Kidney (tissue), 13 donors: ENCODE measurements at regions not wholly inside any gene's neighbourhood (a gene's known extent, or its start where the extent isn't known, plus 50 kb on each side); places are given as distances from the start of the nearest gene placed in this dataset.

ENCODE experiments used
- DNase-seq, 5 donors: peaks; one replicate each; pipeline ENCODE4 v3.0.0-alpha.2; 2013 to 2020
- FAIRE-seq: peaks from 2 replicates; lab custom pipeline; 2012; peaks lifted over from hg19 to GRCh38; lab: Jason Lieb, UNC
- H3K27ac ChIP-seq, 2 donors: one replicate each; pipeline ENCODE4 v1.7.0; 2013; ENCODE audit warnings: low read depth in 2 of 2, low read length in 2 of 2, inconsistent platforms in 1 of 2
- H3K27me3 ChIP-seq: one replicate; pipeline ENCODE4 v1.7.1; 2013; ENCODE audit warnings: low read length, inconsistent platforms; ENCODE audit not compliant: control insufficient read depth, insufficient read depth
- H3K36me3 ChIP-seq, 3 donors: one replicate each; pipeline versions ENCODE4 v1.7.0 to v1.7.1; 2013; ENCODE audit warnings: low read length in 3 of 3, control low read depth in 1 of 3, inconsistent platforms in 1 of 3; ENCODE audit not compliant: insufficient read depth in 3 of 3, control insufficient read depth in 2 of 3
- H3K4me1 ChIP-seq, 3 donors: one replicate each; pipeline versions ENCODE4 v1.7.0 to v1.7.1; 2013; ENCODE audit warnings: low read length in 3 of 3, inconsistent platforms in 1 of 3, low read depth in 1 of 3; ENCODE audit not compliant: control insufficient read depth in 2 of 3, insufficient read depth in 2 of 3
- H3K4me3 ChIP-seq, 3 donors: one replicate each; pipeline versions ENCODE4 v1.7.0 to v1.8.1; 2013; ENCODE audit warnings: low read length in 3 of 3, control low read depth in 1 of 3, inconsistent platforms in 1 of 3
- H3K9ac ChIP-seq, 3 donors: one replicate each; pipeline versions ENCODE4 v1.7.0 to v1.7.1; 2013; ENCODE audit warnings: low read length in 3 of 3, control low read depth in 1 of 3, inconsistent platforms in 1 of 3
- H3K9me3 ChIP-seq, 3 donors: one replicate each; pipeline versions ENCODE4 v1.7.0 to v1.7.1; 2013; ENCODE audit warnings: low read length in 3 of 3, control low read depth in 1 of 3, inconsistent platforms in 1 of 3; ENCODE audit not compliant: control insufficient read depth in 2 of 3, insufficient read depth in 1 of 3
- intact Hi-C: fragments of 100-400 bp; cut with DNase I; formaldehyde crosslinking; loops from one replicate; pipeline ENCODE4 v1.11.1; 2022
- TF ChIP-seq, protein P1 (sequence below): IDR thresholded peaks from 3 replicates; pipeline ENCODE4 v1.5.1; 2012; ENCODE audit warnings: mild to moderate bottlenecking, moderate library complexity, borderline replicate concordance; ENCODE audit not compliant: insufficient read depth; ENCODE audit errors: extremely low read depth
- donor health status: control.
- donor health status: control.
- donor health status: control.
- donor health status: control.
- donor health status: control.
- donor health status: DM: yes; HTN: yes; CAD: no.
- donor health status: Normal renal cell carcinoma (clear cell type).

DNA sequence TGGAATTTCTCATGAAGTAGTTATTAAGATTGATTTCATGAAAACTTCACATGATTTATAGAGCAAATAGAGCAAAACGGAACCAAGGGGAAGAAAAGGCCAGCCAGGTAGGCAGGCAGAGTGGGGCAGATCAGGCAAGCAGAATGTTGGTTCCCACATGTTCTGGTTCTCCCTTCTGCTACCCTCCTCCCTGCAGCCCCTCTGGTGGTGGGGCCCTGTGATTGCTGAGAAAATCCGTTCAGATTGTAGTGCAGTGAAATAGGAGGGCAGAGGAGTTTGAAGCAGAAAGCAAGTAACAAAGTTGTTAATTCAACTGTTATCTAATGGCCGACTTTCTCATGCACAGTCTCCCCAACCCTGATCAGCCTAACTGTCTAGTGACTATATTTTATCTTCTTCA is 185.3 kb downstream of the MID1IP1 start:
- Histone ChIP-seq H3K36me3 (no peaks in the 10 kb centered on the region), H3K4me3 (no peak overlapping the region), H3K9ac (no peak overlapping the region), H3K4me1 (peaks cover 0 to 3% (median 0%) of the 10 kb centered on the region in 3 donors), H3K27ac (no peak overlapping the region), H3K9me3 (no peaks in the 10 kb centered on the region), H3K27me3 (peaks cover 2% of the 10 kb centered on the region)
- no peak for FAIRE-seq
- no peak for DNase-seq
- intact Hi-C loops: no loop called here
- TF ChIP-seq, protein P1, sequence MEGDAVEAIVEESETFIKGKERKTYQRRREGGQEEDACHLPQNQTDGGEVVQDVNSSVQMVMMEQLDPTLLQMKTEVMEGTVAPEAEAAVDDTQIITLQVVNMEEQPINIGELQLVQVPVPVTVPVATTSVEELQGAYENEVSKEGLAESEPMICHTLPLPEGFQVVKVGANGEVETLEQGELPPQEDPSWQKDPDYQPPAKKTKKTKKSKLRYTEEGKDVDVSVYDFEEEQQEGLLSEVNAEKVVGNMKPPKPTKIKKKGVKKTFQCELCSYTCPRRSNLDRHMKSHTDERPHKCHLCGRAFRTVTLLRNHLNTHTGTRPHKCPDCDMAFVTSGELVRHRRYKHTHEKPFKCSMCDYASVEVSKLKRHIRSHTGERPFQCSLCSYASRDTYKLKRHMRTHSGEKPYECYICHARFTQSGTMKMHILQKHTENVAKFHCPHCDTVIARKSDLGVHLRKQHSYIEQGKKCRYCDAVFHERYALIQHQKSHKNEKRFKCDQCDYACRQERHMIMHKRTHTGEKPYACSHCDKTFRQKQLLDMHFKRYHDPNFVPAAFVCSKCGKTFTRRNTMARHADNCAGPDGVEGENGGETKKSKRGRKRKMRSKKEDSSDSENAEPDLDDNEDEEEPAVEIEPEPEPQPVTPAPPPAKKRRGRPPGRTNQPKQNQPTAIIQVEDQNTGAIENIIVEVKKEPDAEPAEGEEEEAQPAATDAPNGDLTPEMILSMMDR: no peak

DNA sequence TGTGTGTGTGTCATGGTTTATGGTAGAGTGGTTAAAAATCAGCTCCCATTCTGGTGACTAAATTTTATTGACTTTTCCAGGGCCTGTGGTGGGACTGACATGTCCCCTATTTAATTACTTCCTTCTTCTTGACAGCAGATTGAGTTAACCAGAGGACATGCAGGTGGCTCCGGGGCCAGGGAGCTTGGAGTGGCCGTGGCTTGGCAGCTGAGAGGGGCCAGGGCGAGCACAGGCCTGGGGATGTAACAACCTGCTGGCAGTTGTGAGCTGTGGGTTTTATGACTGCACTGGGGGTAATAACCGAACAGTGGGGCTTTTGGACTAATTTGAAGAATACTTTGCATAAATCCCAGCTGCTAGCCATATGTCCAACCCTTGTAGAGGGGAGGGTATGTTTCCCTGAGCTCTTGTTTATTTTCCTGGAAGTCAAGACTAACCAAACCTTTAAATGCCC is 186.0 kb downstream of the MID1IP1 start:
- peaks cover 2% of the 10 kb centered on the region for H3K27me3 ChIP-seq
- H3K4me1 ChIP-seq: peaks cover 0 to 3% (median 0%) of the 10 kb centered on the region in 3 donors
- intact Hi-C loops: no loop called here
- DNase-seq: peak in 3 of 5 donors; percentile 18 to 39 (median 23)
- no peak overlapping the region for H3K27ac ChIP-seq
- no peak for FAIRE-seq
- no peak overlapping the region for H3K4me3 ChIP-seq
- H3K9ac ChIP-seq: no peak overlapping the region
- H3K9me3 ChIP-seq: no peaks in the 10 kb centered on the region
- no peaks in the 10 kb centered on the region for H3K36me3 ChIP-seq
- TF ChIP-seq, protein P1: no peak

DNA sequence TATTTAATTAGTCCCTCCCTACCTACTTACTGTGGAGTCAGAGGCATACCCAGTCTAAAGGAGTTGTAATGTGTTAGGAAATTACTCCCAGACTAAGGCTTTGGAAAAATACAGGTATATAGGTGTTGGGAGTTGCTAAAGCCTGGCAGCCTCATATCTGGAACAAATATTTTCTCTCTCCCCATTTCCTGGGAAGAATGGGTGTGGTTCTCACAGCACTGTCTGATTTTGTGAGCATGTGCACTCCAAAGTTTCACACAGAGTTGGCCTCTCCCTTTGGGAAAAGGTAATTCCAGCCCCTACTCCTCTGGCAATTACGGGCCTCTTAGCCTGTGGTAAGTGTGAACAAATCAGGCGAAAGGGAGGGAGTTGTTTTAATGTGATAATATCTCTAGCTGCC is 187.0 kb downstream of the MID1IP1 start:
- H3K4me3 ChIP-seq: no peak overlapping the region
- H3K36me3 ChIP-seq: no peaks in the 10 kb centered on the region
- H3K27ac ChIP-seq: no peak overlapping the region
- no peak overlapping the region for H3K9ac ChIP-seq
- no peaks in the 10 kb centered on the region for H3K9me3 ChIP-seq
- peaks cover 2% of the 10 kb centered on the region for H3K27me3 ChIP-seq
- FAIRE-seq: no peak
- no peaks in the 10 kb centered on the region for H3K4me1 ChIP-seq
- intact Hi-C loops: no loop called here
- TF ChIP-seq, protein P1: no peak
- DNase-seq: no peak

DNA sequence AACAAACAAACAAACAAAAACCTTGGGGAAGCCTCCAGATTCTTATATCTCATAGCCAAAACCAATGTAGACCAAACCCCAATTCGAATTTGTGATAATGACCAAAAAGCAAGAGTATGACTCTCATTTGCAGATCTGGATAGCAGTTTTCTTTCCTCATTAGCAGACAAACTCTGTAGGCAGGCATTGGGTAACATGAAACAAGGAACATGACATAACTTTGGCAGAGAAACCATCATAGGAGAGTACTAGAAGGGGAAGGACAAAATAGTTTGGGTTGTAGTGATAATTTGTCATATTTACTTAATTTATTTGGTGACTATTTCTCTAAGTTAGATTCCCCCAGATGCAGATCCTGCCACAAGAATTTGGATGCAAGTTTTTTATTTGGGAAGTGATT is 187.8 kb downstream of the MID1IP1 start:
- TF ChIP-seq, protein P1: no peak
- Histone ChIP-seq H3K27me3 (peaks cover 2% of the 10 kb centered on the region), H3K9me3 (no peaks in the 10 kb centered on the region), H3K4me1 (no peaks in the 10 kb centered on the region), H3K9ac (no peak overlapping the region), H3K36me3 (no peaks in the 10 kb centered on the region), H3K27ac (no peak overlapping the region), H3K4me3 (no peak overlapping the region)
- intact Hi-C loops: no loop called here
- FAIRE-seq (no peak), DNase-seq (no peak)
